SIG-M5 treated with dmso at 0.1 percent for 504 hours (cell line): ENCODE measurements at regions not wholly inside any gene's neighbourhood (a gene's known extent, or its start where the extent isn't known, plus 50 kb on each side); places are given as distances from the start of the nearest gene placed in this dataset.

Source experiments
- DNase-seq: peaks from one replicate; lab custom pipeline; 2025; ENCODE audit not compliant: unreplicated experiment; lab: John Stamatoyannopoulos, UW

DNA sequence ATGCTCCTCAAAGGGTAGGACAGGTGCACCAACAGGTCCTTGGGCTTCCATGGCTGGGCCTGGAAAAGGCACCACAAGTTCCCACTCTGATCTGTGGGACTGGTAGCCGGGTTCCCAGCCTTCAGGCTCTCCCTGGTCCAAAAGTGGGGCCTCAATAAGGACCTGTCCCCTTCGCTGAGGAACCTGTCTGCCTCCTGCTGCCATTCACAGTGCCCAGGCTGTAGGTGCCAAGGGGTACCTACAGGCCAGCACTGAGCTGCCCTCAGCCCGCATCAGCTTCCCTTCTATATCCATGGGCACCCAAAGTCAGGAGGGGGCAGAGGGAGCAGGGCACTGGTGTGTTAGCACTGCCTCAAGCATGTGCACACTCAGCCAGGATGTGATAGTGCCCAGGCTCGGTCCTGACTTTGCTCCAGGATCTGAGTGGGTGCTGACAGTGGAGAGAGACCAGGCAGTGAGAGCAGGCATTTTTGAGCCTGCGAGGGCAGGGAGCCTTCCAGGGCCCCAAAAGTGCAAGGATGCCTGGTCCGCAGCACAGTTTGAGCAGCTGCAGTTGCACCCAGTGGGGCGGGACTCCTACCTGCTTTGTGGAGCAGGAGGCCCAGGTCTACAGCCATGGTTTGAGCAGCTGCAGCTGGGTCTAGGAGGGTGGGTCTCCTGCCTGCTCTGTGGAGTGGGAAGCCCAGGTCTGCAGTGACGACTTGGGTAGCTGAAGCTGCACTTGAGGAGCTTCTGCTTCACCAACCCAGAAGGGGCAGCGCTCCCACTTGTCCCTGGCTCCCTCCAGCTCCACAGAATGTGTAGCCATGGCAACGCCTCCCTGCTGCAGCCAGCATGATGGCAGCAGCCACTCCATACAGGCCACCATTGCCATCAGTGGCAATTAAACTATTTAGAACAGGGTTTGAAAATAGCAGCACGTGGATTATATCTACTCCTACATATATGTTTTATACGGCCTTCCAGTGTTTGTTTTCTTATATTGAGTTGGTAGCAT lies 376.4 kb downstream of the KCTD8 start:
- no peak for DNase-seq

DNA sequence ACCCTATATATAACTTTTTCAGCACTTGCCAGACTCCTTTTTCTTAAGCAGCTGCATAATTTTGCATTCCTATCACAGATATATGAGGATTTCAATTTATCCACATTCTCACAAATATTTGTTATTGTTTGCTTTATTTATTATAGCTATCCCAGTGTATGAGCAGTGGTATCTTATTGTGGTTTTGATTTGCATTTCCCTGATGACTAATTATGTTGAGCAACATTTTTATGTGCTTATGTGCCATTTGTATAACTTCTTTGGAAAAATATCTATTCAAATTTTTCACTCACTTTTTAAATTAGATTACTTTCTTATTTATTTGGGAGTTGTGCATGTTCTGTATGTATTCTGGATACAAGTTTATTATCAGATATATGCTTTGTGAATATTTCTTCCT lies 361.9 kb downstream of the KCTD8 start:
- DNase-seq: no peak

DNA sequence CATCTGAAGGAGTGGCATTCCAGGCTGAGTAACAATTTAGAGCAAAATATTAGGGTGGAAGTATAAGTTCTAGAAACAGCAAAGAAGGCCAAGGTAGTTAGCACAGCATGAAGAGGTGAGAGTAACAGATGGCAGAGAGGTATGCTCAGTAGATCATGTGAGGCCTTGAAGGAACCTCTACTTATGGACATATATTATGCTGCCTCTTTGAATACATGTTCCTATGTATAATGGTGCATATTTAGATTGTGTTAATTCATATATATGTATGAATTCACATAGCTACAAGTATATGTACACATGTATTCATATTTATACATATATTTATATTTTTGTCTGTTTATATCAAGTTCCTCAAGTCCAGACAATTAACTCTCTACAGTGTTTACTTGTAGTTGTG lies 355.2 kb downstream of the KCTD8 start:
- DNase-seq: no peak

DNA sequence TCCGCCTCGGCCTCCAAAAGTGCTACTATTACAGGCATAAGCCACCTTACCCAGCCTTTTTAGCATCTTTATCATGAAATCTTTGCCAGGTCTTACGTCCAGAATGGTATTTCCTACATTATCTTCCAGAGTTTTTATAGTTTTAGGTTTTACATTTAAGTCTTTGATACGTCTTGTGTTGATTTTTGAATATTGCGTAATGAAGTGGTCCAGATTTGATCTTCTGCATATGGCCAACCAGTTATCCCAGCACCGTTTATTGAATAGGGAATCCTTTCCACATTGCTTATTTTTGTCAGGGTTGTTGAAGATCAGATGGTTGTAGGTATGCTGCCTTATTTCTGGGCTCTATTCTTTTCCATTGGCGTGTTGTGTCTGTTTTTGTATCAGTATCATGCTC lies 349.6 kb downstream of the KCTD8 start:
- no peak for DNase-seq

DNA sequence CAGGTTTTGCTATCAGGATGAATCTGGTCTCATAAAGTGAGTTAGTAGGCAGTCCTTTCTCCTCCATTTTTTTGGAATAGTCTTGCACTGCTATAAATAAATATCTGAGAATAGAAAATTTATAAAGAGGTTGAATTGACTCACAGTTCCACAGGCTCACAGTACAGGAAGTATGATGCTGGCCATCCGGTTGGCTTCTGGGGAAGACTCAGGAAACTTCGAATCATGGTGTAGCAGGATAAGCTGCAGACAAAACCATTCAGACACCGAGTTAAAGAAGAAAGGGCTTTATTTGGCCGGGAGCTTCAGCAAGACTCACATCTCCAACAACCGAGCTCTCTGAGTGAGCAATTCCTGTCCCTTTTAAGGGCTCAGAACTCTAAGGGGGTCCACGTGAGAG lies 348.2 kb downstream of the KCTD8 start:
- DNase-seq: no peak

DNA sequence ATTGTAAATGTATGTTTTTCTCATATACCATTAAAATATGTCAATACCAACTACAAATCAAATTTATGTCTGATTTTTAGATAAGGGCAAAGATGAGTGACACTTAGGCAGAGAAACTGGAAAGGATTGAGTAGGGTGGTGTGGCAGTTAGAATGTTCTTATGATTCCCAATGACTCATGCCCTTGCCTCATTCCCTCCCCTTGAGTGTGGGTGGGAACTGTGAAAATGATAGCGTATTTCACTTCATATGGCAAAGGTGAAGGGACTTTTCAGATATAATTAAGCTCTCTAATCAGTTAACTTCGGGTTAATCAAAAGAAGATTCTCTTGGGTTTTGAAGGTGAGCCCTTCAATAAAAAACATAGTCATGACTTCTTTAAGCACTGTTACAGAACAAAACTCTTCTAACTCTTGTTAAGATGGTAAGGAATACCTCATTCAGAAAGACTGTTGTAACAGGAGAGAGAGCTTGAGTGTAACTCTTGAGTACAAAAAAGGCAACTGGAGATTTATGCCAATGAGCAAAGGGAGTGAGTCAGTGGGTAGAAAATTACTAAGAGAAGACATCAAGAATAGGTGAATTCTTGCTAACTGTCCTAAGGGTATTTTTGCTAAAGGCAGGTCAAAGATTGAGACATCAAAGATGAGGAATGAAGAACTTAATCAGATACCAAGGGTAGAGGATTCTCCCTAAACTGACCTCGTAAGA lies 329.5 kb downstream of the KCTD8 start:
- no peak for DNase-seq

DNA sequence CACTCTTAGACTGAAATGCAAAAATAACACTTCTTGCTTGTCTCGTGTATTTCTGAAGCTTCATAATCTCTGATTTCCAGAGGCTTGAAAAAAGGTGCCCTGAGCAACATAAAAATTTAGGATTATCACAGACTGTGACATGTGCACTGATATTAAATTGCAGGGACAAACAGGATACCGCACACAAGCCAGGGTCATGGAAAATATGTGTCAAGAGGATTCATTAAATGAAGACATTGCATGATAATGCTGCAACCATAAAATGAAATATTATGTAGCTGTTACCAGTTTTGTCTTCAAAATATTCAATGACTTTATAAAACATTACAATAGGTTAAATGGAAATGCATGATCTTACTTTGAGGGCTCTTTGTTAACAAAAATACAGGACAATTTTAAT lies 328.0 kb downstream of the KCTD8 start:
- no peak for DNase-seq

DNA sequence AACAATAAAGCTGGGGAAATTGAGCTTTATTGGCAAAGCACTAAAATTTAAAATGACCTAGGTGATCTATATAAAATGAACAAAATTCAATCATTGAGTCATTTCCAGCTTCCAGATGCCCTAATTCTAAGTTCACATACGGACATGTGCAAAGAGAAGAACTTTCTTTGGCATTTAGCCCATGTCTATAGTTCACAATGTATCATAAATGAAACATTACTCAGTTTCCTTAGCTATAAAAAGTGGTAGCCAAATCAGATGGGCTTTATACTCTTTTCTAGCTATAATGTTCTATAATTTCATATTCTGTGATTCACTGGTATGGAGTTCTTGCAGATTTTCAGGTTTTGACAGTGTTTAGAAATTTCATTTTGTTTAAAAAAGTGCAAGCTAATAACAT lies 327.4 kb downstream of the KCTD8 start:
- DNase-seq: no peak
